ENCODE measurements at regions not wholly inside any gene's neighbourhood (a gene's known extent, or its start where the extent isn't known, plus 50 kb on each side); places are given as distances from the start of the nearest gene placed in this dataset.

DNA sequence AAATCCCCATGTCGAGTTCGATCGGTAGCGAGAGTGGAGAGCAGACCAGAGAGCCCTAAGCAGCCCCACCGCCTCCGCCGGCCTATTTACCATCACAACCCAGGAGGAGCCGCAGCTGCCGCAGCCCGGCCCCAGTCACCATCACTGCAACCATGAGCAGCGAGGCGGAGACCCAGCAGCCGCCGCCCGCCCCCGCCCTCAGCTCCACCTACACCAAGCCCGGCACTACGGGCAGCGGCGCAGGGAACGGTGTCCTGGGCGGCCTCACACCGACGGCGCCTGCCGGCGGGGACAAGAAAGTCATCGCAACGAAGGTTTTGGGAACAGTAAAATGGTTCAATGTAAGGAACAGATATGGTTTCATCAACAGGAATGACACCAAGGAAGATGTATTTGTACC is 89.5 kb upstream of the TPM1 start:
- no peaks in the 10 kb centered on the region for H3K36me3 ChIP-seq (ENCODE audit: insufficient read depth, low read length, poor library complexity, severe bottlenecking)
- POLR2A ChIA-PET (ENCODE audit: low non-redundant PET), result no interaction called here
- H3K27ac ChIP-seq (ENCODE audit: low read depth, low read length, poor library complexity, severe bottlenecking), result no peak overlapping the region
- H3K9me3 ChIP-seq (ENCODE audit: low read depth, low read length, poor library complexity, severe bottlenecking), result no peaks in the 10 kb centered on the region
- H3K4me1 ChIP-seq (ENCODE audit: insufficient read depth, low read length, poor library complexity, severe bottlenecking), result no peaks in the 10 kb centered on the region
- TF ChIP-seq EZH2 (IDR thresholded peaks at IDR 0.05; ENCODE audit: borderline replicate concordance, low read depth, low read length, poor library complexity, severe bottlenecking), result no peak
- TF ChIP-seq, protein P1, sequence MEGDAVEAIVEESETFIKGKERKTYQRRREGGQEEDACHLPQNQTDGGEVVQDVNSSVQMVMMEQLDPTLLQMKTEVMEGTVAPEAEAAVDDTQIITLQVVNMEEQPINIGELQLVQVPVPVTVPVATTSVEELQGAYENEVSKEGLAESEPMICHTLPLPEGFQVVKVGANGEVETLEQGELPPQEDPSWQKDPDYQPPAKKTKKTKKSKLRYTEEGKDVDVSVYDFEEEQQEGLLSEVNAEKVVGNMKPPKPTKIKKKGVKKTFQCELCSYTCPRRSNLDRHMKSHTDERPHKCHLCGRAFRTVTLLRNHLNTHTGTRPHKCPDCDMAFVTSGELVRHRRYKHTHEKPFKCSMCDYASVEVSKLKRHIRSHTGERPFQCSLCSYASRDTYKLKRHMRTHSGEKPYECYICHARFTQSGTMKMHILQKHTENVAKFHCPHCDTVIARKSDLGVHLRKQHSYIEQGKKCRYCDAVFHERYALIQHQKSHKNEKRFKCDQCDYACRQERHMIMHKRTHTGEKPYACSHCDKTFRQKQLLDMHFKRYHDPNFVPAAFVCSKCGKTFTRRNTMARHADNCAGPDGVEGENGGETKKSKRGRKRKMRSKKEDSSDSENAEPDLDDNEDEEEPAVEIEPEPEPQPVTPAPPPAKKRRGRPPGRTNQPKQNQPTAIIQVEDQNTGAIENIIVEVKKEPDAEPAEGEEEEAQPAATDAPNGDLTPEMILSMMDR (conservative IDR thresholded peaks at IDR 0.05; ENCODE audit: low read depth, low read length), result no peak
- BruUV-seq (replicated peaks), result no TSS peak
- intact Hi-C loops (cut with micrococcal nuclease; ENCODE audit: unreplicated experiment), result no loop called here
- peaks cover 7% of the 10 kb centered on the region for H3K27me3 ChIP-seq (replicated peaks; ENCODE audit: insufficient read depth, low read depth, low read length, poor library complexity)
- CTCF ChIA-PET, result no interaction called here
- no peak for DNase-seq (ENCODE audit: low spot score)
- H3K4me3 ChIP-seq (ENCODE audit: low read depth, low read length, poor library complexity, severe bottlenecking), result no peak overlapping the region

DNA sequence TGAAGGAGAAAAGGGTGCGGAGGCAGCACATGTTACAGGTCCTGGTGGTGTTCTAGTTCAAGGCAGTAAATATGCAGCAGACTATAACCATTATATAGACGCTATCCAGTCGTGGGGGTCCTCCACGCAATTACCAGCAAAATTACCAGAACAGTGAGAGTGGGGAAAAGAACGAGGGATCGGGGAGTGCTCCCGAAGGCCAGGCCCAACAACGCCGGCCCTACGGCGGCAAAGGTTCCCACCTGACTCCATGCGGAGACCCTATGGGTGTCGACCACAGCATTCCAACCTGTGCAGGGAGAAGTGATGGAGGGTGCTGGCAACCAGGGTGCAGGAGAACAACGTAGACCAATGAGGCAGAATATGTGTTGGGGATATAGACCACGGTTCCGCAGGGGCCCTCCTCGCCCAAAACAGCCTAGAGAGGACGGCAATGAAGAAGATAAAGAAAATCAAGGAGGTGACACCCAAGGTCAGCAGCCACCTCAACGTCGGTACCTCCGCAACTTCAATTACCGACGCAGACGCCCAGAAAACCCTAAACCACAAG is 89.0 kb upstream of the TPM1 start:
- intact Hi-C loops (cut with micrococcal nuclease; ENCODE audit: unreplicated experiment), result no loop called here
- Histone ChIP-seq H3K27me3 (replicated peaks; ENCODE audit: insufficient read depth, low read depth, low read length, poor library complexity) (peaks cover 7% of the 10 kb centered on the region), H3K9me3 (ENCODE audit: low read depth, low read length, poor library complexity, severe bottlenecking) (no peaks in the 10 kb centered on the region), H3K4me3 (ENCODE audit: low read depth, low read length, poor library complexity, severe bottlenecking) (no peak overlapping the region), H3K36me3 (ENCODE audit: insufficient read depth, low read length, poor library complexity, severe bottlenecking) (no peaks in the 10 kb centered on the region), H3K4me1 (ENCODE audit: insufficient read depth, low read length, poor library complexity, severe bottlenecking) (no peaks in the 10 kb centered on the region), H3K27ac (ENCODE audit: low read depth, low read length, poor library complexity, severe bottlenecking) (no peak overlapping the region)
- BruUV-seq (replicated peaks), result no TSS peak
- no peak for DNase-seq (ENCODE audit: low spot score)
- ChIA-PET CTCF (no interaction called here), POLR2A (ENCODE audit: low non-redundant PET) (no interaction called here)
- TF ChIP-seq EZH2 (IDR thresholded peaks at IDR 0.05; ENCODE audit: borderline replicate concordance, low read depth, low read length, poor library complexity, severe bottlenecking), result no peak
- TF ChIP-seq, protein P1 (conservative IDR thresholded peaks at IDR 0.05; ENCODE audit: low read depth, low read length), result no peak

DNA sequence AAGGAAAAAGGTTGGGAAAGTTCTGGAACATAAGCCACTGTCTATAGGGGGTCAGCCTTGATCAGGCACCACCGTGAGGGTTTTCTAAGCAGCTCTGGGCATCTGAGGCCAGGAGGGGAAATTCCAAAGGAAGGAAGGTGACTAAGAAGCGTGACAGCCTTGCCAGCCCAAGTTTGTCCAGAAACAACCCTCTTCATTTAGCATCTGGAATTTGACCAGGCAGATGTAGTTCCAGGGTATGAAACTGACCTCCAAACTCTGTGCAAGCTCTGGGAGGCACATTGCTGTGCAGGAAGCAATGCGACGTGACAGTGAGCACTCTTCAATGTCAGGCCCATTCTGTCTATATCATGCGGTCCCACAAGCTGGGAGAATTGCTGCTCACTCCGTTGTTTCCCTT is 85.4 kb upstream of the TPM1 start:
- intact Hi-C loops (cut with micrococcal nuclease; ENCODE audit: unreplicated experiment), result no loop called here
- DNase-seq (ENCODE audit: low spot score), result no peak
- Histone ChIP-seq H3K27ac (ENCODE audit: low read depth, low read length, poor library complexity, severe bottlenecking) (no peak overlapping the region), H3K27me3 (replicated peaks; ENCODE audit: insufficient read depth, low read depth, low read length, poor library complexity) (no peaks in the 10 kb centered on the region), H3K4me1 (ENCODE audit: insufficient read depth, low read length, poor library complexity, severe bottlenecking) (no peaks in the 10 kb centered on the region), H3K36me3 (ENCODE audit: insufficient read depth, low read length, poor library complexity, severe bottlenecking) (no peaks in the 10 kb centered on the region), H3K4me3 (ENCODE audit: low read depth, low read length, poor library complexity, severe bottlenecking) (no peak overlapping the region), H3K9me3 (ENCODE audit: low read depth, low read length, poor library complexity, severe bottlenecking) (no peaks in the 10 kb centered on the region)
- POLR2A ChIA-PET (ENCODE audit: low non-redundant PET), result no interaction called here
- CTCF ChIA-PET, result no interaction called here
- TF ChIP-seq, protein P1 (conservative IDR thresholded peaks at IDR 0.05; ENCODE audit: low read depth, low read length), result no peak
- TF ChIP-seq EZH2 (IDR thresholded peaks at IDR 0.05; ENCODE audit: borderline replicate concordance, low read depth, low read length, poor library complexity, severe bottlenecking), result no peak
- BruUV-seq (replicated peaks), result no TSS peak

Measured in A673 (cell line).